ENCODE measurements at regions not wholly inside any gene's neighbourhood (a gene's known extent, or its start where the extent isn't known, plus 50 kb on each side); places are given as distances from the start of the nearest gene placed in this dataset.

DNA sequence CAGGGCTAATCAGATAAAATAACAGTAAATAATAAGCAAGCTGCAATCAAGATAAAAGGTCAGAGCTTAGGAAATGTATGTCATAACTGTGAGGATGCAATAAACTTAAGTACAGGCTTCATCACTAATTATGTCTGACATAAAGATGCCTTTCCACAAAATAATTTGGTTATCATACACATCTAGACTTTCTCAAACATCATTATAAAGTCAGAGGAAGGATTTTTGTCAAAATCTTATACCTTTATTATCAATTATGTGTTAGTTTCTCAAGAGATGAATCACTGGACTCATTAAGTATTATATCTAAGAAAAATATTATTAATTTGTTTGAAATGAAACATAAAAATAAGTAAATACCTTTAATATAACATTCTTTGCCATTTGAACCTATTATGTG is 695.4 kb upstream of the INTU start:
- Mint-ChIP-seq H3K27me3 (no peaks in the 10 kb centered on the region), H3K4me1 (no peaks in the 10 kb centered on the region), H3K9me3 (peaks cover 17% of the 10 kb centered on the region), H3K36me3 (ENCODE audit: low read depth) (no peaks in the 10 kb centered on the region), H3K27ac (no peak overlapping the region), H3K4me3 (no peak overlapping the region)
- ATAC-seq (replicated peaks): no peak

DNA sequence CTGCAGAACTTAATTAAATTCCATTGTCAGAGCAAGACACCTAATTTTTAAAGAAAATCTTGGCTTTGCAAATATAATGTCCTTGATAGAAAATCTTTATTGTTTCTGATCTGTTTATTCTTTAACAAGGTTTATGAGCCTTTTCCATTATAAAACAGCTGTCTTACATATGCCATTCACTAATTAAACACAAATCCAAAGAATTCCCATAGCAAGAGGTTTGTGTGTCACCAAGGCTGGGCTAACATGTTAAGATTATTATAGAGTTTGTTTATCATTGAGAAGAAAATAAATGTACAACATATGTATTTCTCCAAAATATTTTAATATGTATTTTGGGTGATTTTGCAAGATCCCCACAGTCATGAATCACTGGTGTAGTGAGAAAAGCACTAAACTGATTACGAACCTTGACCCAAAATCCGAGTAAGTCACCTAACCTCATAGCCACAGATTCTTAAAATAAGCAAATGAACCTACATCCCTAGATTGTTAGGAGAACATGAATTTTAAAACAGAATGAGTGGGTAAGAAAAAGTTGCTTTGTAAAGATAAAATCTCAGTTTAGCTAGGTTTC is 694.8 kb upstream of the INTU start:
- ATAC-seq (replicated peaks): no peak
- H3K27ac Mint-ChIP-seq: no peak overlapping the region
- H3K9me3 Mint-ChIP-seq: peaks cover 17% of the 10 kb centered on the region
- H3K4me3 Mint-ChIP-seq: no peak overlapping the region
- no peaks in the 10 kb centered on the region for H3K36me3 Mint-ChIP-seq (ENCODE audit: low read depth)
- H3K4me1 Mint-ChIP-seq: no peaks in the 10 kb centered on the region
- no peaks in the 10 kb centered on the region for H3K27me3 Mint-ChIP-seq

DNA sequence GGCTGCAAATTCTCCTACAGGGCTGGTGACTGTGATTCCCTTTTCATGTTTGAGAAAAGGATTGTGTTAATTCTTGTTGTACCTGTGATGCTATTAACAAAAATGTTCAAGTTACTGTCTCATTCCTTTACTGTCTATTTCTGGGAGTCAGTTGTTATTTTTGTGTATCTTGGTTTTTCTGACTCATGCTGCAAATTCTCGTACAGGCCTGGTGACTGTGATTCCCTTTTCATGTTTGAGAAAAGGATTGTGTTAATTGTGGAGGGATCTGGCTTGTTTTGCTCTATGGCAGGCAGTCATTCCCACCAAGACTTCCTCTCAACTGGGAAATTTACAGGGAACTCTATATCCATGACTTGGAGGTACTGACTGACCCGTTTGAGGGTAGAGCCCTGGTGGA is 693.4 kb upstream of the INTU start:
- no peaks in the 10 kb centered on the region for H3K36me3 Mint-ChIP-seq (ENCODE audit: low read depth)
- H3K9me3 Mint-ChIP-seq: peaks cover 17% of the 10 kb centered on the region
- H3K4me1 Mint-ChIP-seq: no peaks in the 10 kb centered on the region
- no peaks in the 10 kb centered on the region for H3K27me3 Mint-ChIP-seq
- no peak for ATAC-seq (replicated peaks)
- no peak overlapping the region for H3K4me3 Mint-ChIP-seq
- no peak overlapping the region for H3K27ac Mint-ChIP-seq

DNA sequence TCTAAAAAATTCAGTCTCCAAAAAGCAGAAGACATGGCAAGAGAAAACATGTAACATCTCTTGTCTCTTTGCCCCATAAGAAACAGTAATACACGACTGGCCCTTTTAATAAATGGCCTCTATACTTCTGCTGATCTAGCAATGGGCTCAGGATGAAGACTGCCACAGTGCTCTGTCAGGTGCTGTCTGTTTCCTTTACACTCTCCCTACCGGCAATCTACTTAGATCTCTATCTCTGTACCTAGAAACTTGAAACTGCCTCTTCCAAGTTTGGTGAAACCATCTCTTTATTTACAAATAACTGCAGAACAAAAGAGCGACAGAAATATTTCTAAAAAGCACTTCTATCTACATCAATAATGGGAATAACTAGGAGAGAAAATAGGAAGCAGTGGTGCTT is 685.2 kb upstream of the INTU start:
- H3K4me1 Mint-ChIP-seq: no peaks in the 10 kb centered on the region
- H3K36me3 Mint-ChIP-seq (ENCODE audit: low read depth): no peaks in the 10 kb centered on the region
- no peak overlapping the region for H3K27ac Mint-ChIP-seq
- no peaks in the 10 kb centered on the region for H3K27me3 Mint-ChIP-seq
- H3K4me3 Mint-ChIP-seq: no peak overlapping the region
- ATAC-seq (replicated peaks): no peak
- peaks cover 4% of the 10 kb centered on the region for H3K9me3 Mint-ChIP-seq

DNA sequence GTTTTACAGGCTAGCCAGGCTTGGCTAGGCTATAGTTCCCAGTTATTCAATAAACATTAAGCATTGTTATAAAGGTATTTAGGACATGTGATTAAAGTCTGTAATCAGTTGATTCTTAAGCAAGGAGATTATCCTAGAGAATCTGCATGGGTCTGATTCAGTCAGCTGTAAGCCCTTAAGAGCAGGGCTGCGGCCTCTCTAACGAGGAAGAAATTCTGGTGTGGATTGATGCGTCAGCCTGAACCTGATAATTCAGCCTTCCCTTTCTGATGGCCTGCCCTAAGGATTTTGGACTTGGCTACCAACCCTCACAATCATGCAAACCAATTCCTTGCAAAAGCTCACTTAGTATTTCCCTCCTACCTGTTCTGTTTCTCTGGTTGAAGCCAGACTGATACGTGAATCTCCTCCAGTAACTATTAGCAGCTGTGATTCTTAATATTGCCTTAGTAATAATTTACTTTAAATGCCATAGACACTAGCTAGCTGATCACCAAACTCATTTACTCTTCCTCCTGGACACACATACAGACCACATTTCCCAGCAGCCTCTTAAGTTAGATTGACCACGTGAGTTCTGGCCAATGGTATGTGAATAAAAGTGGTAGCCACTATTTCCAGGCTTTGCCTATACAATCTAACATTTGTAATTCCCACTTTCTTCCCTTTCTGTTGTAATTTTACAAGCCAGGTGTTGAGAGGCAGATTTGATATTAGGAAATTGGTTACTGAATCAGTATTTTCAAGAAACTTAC is 678.0 kb upstream of the INTU start:
- H3K9me3 Mint-ChIP-seq: no peaks in the 10 kb centered on the region
- H3K4me1 Mint-ChIP-seq: no peaks in the 10 kb centered on the region
- H3K36me3 Mint-ChIP-seq (ENCODE audit: low read depth): no peaks in the 10 kb centered on the region
- no peak overlapping the region for H3K4me3 Mint-ChIP-seq
- no peak for ATAC-seq (replicated peaks)
- no peak overlapping the region for H3K27ac Mint-ChIP-seq
- no peaks in the 10 kb centered on the region for H3K27me3 Mint-ChIP-seq

DNA sequence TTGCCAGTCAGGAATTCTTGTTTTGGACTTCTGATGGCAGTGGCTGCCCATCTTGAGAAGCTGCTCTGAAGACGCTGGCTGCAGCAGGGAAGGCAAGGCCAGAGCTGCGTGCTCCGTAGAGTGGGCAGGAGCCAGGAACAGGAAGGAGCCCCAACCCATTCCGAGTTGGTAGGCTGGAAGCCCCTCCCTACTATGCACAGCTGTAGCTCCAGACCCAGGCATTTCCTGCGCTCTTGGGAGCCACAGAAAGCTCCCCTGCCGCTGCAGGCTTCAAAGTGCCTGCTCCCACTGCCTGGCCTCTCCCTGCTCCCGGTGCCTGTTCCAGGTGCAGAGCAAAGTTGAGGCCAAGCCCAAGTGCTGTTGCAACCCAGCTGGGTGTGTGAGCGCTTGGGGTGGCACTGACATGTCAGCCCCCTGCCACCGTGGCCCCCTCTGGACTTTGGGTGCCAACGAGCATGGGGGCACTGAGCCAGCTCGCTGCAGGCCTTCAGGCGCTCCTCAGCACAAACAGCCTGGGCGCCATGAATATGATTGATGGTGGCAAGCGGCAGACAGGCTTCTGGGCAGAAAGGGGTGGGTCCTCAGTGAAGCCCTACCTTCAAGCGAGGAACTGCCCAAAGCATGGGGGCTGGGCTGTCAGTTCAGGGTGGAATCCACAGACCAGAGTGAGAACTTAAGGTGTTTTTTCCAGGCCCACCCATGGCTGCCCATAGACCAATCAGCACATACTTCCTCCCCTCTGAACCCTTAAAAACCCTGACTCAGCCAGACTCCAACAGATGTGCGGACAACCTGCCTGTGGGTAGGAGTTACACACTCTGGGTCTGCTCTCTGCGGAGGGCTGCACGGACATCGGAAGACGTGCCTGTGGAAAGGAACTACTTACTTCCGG is 677.2 kb upstream of the INTU start:
- H3K27ac Mint-ChIP-seq: no peak overlapping the region
- no peaks in the 10 kb centered on the region for H3K36me3 Mint-ChIP-seq (ENCODE audit: low read depth)
- H3K27me3 Mint-ChIP-seq: no peaks in the 10 kb centered on the region
- no peaks in the 10 kb centered on the region for H3K9me3 Mint-ChIP-seq
- no peak overlapping the region for H3K4me3 Mint-ChIP-seq
- ATAC-seq (replicated peaks): no peak
- no peaks in the 10 kb centered on the region for H3K4me1 Mint-ChIP-seq

DNA sequence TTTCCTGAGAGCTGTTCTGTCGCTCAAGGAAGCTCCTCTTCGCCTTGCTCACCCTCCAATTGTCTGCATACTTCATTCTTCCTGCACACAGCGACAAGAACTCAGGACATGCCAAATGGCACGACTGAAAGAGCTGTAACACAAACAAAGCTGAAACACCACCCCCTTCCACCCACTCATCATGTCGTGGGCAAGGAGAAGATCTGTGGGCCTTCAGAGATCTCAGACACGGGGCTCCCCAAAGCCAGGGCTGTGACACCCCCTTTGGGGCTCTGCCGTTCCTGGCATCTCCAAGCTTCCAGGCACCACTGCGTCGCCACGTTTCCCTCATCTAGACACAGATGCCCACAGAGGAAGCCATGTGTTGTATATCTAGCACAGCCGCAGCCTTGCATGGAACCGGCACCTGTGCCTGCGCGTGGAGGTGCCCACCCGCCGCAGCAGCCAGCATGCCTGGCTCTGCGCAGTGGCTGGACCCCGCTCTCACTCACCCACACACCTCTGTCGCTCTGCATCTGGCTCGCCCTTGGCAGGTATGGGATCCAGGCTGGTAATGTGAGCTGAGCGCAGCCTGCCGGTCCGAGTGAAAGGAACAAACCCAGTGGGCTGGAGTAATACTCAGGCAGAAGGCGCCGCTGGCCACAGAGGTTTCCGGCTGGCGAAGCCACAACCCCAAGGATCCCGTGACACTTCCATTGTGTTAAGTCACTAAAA is 676.4 kb upstream of the INTU start:
- no peaks in the 10 kb centered on the region for H3K9me3 Mint-ChIP-seq
- no peaks in the 10 kb centered on the region for H3K4me1 Mint-ChIP-seq
- no peaks in the 10 kb centered on the region for H3K36me3 Mint-ChIP-seq (ENCODE audit: low read depth)
- no peak overlapping the region for H3K4me3 Mint-ChIP-seq
- ATAC-seq (replicated peaks): no peak
- no peaks in the 10 kb centered on the region for H3K27me3 Mint-ChIP-seq
- H3K27ac Mint-ChIP-seq: no peak overlapping the region

DNA sequence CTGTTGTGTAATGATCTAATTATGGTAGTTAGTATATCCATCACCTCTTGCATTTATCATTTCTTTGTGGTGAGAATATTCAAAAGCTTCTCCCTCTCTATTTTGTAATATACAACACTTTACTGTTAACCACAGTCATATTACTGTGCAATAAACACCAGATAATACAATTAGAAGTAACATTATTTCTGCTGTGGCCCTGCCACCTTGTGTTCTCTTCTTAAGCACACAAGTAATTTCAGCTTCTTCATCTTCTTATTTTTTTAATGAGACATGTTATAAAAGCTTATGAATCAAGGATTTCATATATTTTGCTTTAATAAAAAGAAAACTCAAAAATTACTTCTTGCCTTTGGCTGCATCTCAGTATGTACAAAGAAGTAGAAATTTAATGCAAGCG is 675.2 kb upstream of the INTU start:
- no peak overlapping the region for H3K27ac Mint-ChIP-seq
- no peaks in the 10 kb centered on the region for H3K4me1 Mint-ChIP-seq
- no peaks in the 10 kb centered on the region for H3K36me3 Mint-ChIP-seq (ENCODE audit: low read depth)
- ATAC-seq (replicated peaks): no peak
- H3K27me3 Mint-ChIP-seq: no peaks in the 10 kb centered on the region
- H3K9me3 Mint-ChIP-seq: peaks cover 4% of the 10 kb centered on the region
- no peak overlapping the region for H3K4me3 Mint-ChIP-seq

DNA sequence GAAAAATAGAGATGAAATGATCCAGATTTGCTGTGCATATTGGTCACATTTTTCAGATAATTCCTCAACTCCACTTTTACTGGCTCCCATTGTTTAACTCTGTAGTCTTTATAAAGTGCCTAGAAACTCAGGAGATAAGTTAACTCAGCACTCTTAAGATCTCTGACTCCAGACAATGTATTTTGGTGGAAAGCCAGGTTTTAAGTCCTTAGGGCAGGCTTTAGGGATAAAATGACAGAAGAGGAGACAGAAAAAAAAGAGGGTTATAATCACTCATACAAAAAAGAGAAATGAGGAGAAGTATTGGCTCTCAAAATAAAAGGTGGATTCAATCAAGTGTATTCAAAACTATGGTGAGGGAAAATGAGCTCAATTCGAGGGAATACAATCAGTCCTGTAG is 674.8 kb upstream of the INTU start:
- no peak for ATAC-seq (replicated peaks)
- Mint-ChIP-seq H3K9me3 (peaks cover 4% of the 10 kb centered on the region), H3K27ac (no peak overlapping the region), H3K4me3 (no peak overlapping the region), H3K4me1 (no peaks in the 10 kb centered on the region), H3K27me3 (no peaks in the 10 kb centered on the region), H3K36me3 (ENCODE audit: low read depth) (no peaks in the 10 kb centered on the region)

DNA sequence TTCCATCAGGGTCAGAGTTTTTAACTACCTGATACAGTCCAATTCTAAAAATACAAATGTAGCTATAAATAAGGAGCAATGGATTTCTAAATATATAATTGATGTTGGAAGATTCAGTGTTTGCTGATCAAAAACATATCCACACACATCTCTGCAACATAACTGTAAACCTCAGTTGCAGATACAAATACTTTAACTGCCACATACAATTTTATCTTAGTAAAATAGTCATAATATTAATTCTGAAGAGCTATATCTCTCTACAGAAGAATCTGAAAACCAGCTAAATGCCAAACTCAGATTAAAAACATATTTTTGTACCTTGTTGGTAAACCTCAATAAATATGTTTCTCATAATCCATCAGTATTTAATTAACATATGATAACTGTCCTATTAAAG is 674.3 kb upstream of the INTU start:
- Mint-ChIP-seq H3K27ac (no peak overlapping the region), H3K9me3 (peaks cover 4% of the 10 kb centered on the region), H3K36me3 (ENCODE audit: low read depth) (no peaks in the 10 kb centered on the region), H3K4me3 (no peak overlapping the region), H3K27me3 (no peaks in the 10 kb centered on the region), H3K4me1 (no peaks in the 10 kb centered on the region)
- no peak for ATAC-seq (replicated peaks)

DNA sequence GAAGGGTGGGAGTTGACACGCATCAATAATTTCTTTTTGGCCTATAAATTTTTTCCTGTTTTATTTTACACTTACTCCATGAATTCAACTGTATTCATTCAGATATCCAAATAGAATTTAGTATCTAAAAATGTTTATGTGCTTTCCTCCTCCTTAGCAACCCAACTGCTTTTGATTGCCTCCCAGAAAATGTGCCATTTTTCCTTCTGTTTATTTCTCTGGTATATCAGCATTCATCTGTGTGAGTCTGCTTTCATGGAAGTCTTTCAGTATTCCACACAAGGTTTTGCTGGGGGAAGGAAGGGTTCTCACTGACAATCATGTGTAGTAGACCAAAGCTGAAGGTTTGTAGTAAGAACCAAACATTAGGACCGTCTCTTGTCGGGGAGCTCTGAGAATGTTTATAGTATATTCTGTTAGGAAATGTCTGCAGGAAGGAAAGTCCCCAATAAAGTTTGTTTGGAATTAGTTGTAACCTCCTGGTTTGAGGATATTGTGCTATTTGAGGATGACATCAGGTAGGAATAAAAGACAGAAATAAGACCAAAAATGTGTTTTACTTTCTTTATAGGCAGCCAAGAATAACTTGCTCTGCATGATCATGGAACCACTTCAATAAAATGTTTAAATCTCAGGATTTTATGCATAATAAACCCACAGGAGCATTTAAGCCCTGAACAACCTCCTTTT is 673.6 kb upstream of the INTU start:
- no peak overlapping the region for H3K27ac Mint-ChIP-seq
- H3K4me1 Mint-ChIP-seq: no peaks in the 10 kb centered on the region
- H3K27me3 Mint-ChIP-seq: no peaks in the 10 kb centered on the region
- no peaks in the 10 kb centered on the region for H3K36me3 Mint-ChIP-seq (ENCODE audit: low read depth)
- ATAC-seq (replicated peaks): no peak
- H3K4me3 Mint-ChIP-seq: no peak overlapping the region
- H3K9me3 Mint-ChIP-seq: peaks cover 4% of the 10 kb centered on the region

DNA sequence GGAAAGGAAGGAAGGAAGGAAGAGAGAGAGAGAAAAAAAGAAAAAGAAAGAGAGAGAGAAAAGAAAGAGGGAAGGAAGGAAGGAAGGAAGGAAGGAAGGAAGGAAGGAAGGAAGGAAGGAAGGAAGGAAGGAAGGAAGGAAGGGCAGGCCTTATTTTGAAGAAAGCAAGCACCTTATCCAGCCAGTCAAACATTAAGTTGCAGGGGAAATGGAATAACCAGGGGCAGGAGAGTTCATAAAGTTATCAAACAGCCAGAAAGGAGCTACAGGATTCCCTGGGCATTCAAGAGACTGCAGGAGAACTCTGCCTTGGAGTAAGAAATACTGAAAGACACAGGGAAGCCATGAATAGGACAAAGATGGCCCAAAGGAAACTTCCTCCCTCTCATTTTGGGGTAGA is 672.0 kb upstream of the INTU start:
- ATAC-seq (replicated peaks): no peak
- Mint-ChIP-seq H3K4me1 (no peaks in the 10 kb centered on the region), H3K27me3 (no peaks in the 10 kb centered on the region), H3K27ac (no peak overlapping the region), H3K9me3 (peaks cover 4% of the 10 kb centered on the region), H3K36me3 (ENCODE audit: low read depth) (no peaks in the 10 kb centered on the region), H3K4me3 (no peak overlapping the region)

DNA sequence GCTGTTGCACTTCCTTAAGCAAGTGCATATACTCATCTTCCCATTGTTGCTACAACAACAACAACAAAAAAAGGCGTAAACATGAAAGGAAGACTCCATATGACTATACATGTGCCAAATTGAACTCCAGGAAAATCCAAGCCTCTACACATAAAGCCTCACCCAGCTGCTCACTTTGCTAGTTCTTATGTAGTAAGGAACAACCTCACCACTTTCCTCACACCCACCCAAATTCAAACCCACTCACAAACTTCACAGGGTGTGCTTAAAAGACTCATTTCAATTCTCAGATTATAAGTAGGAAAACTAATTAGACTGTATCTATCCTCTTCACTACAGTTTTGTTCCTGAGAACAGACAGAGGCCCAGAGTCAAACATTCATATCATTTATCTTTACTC is 671.1 kb upstream of the INTU start:
- H3K4me3 Mint-ChIP-seq: no peak overlapping the region
- H3K27me3 Mint-ChIP-seq: no peaks in the 10 kb centered on the region
- H3K9me3 Mint-ChIP-seq: peaks cover 4% of the 10 kb centered on the region
- no peak for ATAC-seq (replicated peaks)
- H3K27ac Mint-ChIP-seq: no peak overlapping the region
- H3K4me1 Mint-ChIP-seq: no peaks in the 10 kb centered on the region
- no peaks in the 10 kb centered on the region for H3K36me3 Mint-ChIP-seq (ENCODE audit: low read depth)

DNA sequence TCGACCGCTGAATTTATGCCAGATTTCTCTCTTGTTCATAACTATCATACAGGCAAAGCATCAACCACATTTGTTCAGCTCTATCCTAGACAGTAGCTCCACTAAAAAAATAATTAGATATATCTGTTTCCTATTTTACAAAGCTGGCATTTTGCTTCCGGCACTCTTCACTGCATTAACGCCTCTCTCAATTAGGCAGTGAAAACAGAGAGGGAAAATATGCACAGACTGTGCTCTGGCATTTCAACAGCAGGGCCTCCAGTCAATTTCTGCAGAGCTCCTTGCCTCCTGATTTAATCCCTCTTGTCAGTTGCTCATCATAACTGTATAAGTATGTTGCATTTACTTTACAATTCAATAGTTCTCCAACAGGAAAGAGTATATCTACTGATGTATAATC is 666.9 kb upstream of the INTU start:
- Mint-ChIP-seq H3K36me3 (ENCODE audit: low read depth) (no peaks in the 10 kb centered on the region), H3K4me3 (no peak overlapping the region), H3K4me1 (no peaks in the 10 kb centered on the region), H3K27me3 (no peaks in the 10 kb centered on the region), H3K27ac (no peak overlapping the region), H3K9me3 (peaks cover 11% of the 10 kb centered on the region)
- no peak for ATAC-seq (replicated peaks)
